Stimulated activated CD8-positive, alpha-beta memory T cell treated with anti-CD3 and anti-CD28 coated beads, Interleukin-7, amount 100 ng/mL, for 4 hours (primary cell): ENCODE measurements at regions not wholly inside any gene's neighbourhood (a gene's known extent, or its start where the extent isn't known, plus 50 kb on each side); places are given as distances from the start of the nearest gene placed in this dataset.

Experiments used
- DNase-seq, 2 donors: peaks; one replicate each; pipeline ENCODE4 v3.0.0-alpha.2; 2020; ENCODE audit warnings: low read depth in 2 of 2

- no peak for DNase-seq
Measured at GRCh38 chr6:100181309-100181708, 187.3 kb upstream of the MCHR2 start.

DNA sequence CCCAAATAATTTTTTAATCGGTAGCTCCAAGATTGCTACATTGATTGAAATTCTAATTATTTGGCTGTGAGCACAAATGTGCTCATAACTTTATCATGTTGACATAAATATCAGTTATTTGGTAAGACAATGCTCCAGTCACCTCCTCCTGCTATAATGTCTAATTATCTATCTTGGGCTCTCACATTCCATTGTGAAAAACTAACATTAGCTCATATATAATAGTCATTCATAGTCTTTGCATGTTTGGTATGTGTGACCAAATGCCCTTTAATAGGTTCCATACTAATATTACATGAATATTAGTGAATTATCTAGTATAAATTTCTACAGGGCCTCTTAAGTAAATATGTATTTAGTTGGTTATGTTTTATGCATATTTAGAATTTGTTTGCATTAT, 185.6 kb upstream of the MCHR2 start:
- DNase-seq: no peak

GRCh38 chr6:100177956-100178355, 183.9 kb upstream of the MCHR2 start:
- no peak for DNase-seq

GRCh38 chr6:100176951-100177710, 183.1 kb upstream of the MCHR2 start:
- DNase-seq: no peak

- DNase-seq: no peak
Measured at GRCh38 chr6:100176311-100176950, 182.4 kb upstream of the MCHR2 start.

DNA sequence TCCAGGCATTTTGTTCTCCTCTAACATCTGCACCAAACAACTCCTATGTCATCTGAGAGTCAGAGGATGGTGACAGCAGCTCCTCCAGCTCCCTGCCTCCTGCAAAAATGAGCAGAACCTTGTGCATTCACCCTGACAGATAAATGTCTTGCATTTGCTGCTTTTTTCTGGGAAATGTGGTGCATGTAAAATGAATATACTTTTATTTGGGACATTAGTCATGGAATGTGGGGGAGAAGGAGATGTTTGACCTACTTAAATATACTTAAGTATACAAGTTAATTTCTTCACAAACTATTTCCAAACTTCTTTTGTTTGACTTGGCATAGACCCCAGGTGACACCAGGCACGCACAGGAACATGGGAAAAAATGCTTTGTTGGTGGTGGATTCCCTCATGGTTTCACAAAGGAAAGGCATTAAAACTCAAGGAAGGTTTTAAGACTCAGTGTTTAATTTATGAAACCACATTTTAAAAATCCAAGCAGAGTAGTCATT, 181.8 kb upstream of the MCHR2 start:
- no peak for DNase-seq

DNA sequence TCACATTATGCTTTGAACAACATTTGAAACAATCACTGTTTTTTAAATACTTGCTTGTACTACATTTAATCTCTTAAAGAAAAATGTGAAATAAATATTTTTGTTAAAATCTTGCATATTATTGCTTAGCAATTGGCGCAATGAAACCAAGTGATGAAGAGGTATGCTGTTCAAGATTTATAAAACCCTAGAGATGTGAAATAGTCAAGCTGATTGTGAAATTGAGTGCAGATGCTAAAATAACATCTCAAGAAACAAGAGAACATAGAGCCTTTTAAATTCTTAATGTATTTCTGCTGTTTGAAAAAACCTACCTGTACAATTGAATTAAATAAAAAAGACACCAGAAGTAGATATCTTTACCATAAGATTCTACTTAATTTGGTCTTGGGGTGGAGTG, 179.2 kb upstream of the MCHR2 start:
- DNase-seq: no peak

DNA sequence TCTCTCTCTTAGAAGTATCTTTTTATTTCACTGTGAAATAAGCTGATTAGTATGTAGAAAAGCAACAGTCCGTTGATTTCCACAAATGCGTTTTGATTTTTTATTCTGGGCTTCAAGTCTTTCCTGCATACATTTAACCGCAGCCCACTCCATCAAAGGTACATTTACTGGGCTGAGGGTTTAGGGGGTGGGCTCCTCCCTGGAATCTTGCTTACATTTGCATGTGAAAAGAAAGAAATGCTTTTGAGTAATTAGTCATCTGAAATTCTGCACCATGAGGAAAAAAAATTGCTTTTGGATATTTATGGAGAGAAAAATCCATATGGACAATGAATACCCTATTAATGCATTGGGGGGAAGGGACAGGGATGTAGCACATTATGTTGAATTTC, 178.3 kb upstream of the MCHR2 start:
- no peak for DNase-seq

- DNase-seq: no peak
Measured at GRCh38 chr6:100171533-100172321, 177.7 kb upstream of the MCHR2 start.

- DNase-seq: no peak
Measured at GRCh38 chr6:100168148-100168547, 174.1 kb upstream of the MCHR2 start.

GRCh38 chr6:100167585-100167984, 173.6 kb upstream of the MCHR2 start:
- DNase-seq: no peak

GRCh38 chr6:100166956-100167355, 172.9 kb upstream of the MCHR2 start:
- DNase-seq: no peak

- no peak for DNase-seq
Measured at GRCh38 chr6:100165442-100165841, 171.4 kb upstream of the MCHR2 start.

DNA sequence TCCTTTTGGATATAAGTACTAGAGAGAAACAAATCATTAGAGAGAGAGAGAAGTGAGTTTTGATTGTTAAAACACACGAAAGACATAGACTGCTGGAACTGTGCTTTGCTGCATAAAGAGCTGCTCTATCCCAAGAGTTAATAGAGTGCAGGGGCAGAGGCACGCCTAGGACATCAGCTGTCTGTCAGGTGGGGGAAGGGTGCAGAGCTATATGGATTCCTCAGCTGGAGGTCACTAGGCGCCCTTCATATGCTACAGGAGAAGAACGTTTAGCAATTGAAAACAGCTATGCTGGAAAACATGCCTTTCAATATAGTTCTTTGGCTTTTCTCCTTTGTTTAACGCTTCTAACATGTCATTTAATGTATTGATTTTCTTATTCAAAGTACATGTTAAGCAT, 169.0 kb upstream of the MCHR2 start:
- no peak for DNase-seq

GRCh38 chr6:100161782-100162365, 167.9 kb upstream of the MCHR2 start:
- no peak for DNase-seq

- DNase-seq: no peak
Measured at GRCh38 chr6:100160930-100161329, 166.9 kb upstream of the MCHR2 start.

GRCh38 chr6:100155141-100155540, 161.1 kb upstream of the MCHR2 start:
- no peak for DNase-seq

- DNase-seq: no peak
Measured at GRCh38 chr6:100153636-100154275, 159.7 kb upstream of the MCHR2 start.

GRCh38 chr6:100152201-100152600, 158.2 kb upstream of the MCHR2 start:
- no peak for DNase-seq

GRCh38 chr6:100144991-100145390, 151.0 kb upstream of the MCHR2 start:
- no peak for DNase-seq

GRCh38 chr6:100138346-100139022, 144.5 kb upstream of the MCHR2 start:
- DNase-seq: no peak
